NCI-H146 treated with DMSO at 0.1 percent for 48 hours (cell line): ENCODE measurements at regions not wholly inside any gene's neighbourhood (a gene's known extent, or its start where the extent isn't known, plus 50 kb on each side); places are given as distances from the start of the nearest gene placed in this dataset.
"Not testable (repeated sequence)": the region's sequence is repeated elsewhere in the genome, so short reads cannot be mapped to it uniquely, and the experiment has no call there.

Experiments
- DNase-seq: peaks from one replicate; lab custom pipeline; 2025; ENCODE audit not compliant: unreplicated experiment; lab: John Stamatoyannopoulos, UW

- DNase-seq, result not testable (repeated sequence)
Measured at GRCh38 chr9:42568942-42569556, 385.6 kb downstream of the SPATA31A6 start.

GRCh38 chr9:42577851-42578250 lies 394.4 kb downstream of the SPATA31A6 start:
- not testable (repeated sequence) for DNase-seq
